ENCODE measurements at regions not wholly inside any gene's neighbourhood (a gene's known extent, or its start where the extent isn't known, plus 50 kb on each side); places are given as distances from the start of the nearest gene placed in this dataset.
A peak's percentile ranks its signal among the peaks of the same experiment; 100 is the strongest.

GRCh38 chr12:24759155-24759554 lies 189.7 kb downstream of the BCAT1 start:
- DNase-seq = no peak

- no peak for DNase-seq
Observed at GRCh38 chr12:24756479-24757024, 192.3 kb downstream of the BCAT1 start.

- DNase-seq = no peak
Observed at GRCh38 chr12:24754690-24755638, 193.9 kb downstream of the BCAT1 start.

- no peak for DNase-seq
Observed at GRCh38 chr12:24752763-24753462, 196.0 kb downstream of the BCAT1 start.

- DNase-seq = no peak
Observed at GRCh38 chr12:24751181-24751580, 197.7 kb downstream of the BCAT1 start.

GRCh38 chr12:24750263-24750662 lies 198.6 kb downstream of the BCAT1 start:
- no peak for DNase-seq

- DNase-seq = no peak
Observed at GRCh38 chr12:24749171-24749570, 199.7 kb downstream of the BCAT1 start.

- DNase-seq = no peak
Observed at GRCh38 chr12:24748326-24748725, 200.6 kb downstream of the BCAT1 start.

- DNase-seq = no peak
Observed at GRCh38 chr12:24746864-24747263, 202.0 kb downstream of the BCAT1 start.

GRCh38 chr12:24746006-24746671 lies 202.8 kb downstream of the BCAT1 start:
- DNase-seq = no peak

- no peak for DNase-seq
Observed at GRCh38 chr12:24743941-24744793, 204.7 kb downstream of the BCAT1 start.

GRCh38 chr12:24742378-24742777 lies 206.5 kb downstream of the BCAT1 start:
- DNase-seq = no peak

- DNase-seq = no peak
Observed at GRCh38 chr12:24741216-24741615, 207.7 kb downstream of the BCAT1 start.

GRCh38 chr12:24739106-24739779 lies 209.7 kb downstream of the BCAT1 start:
- DNase-seq = no peak

- DNase-seq = no peak
Observed at GRCh38 chr12:24738441-24738840, 210.5 kb downstream of the BCAT1 start.

- DNase-seq = no peak
Observed at GRCh38 chr12:24731596-24731995, 217.3 kb downstream of the BCAT1 start.

GRCh38 chr12:24730489-24730896 lies 218.4 kb downstream of the BCAT1 start:
- DNase-seq = no peak

- no peak for DNase-seq
Observed at GRCh38 chr12:24728826-24729225, 220.1 kb downstream of the BCAT1 start.

- DNase-seq = peak; percentile 16
Observed at GRCh38 chr12:24728366-24728765, 220.5 kb downstream of the BCAT1 start.

- DNase-seq = no peak
Observed at GRCh38 chr12:24725616-24726015, 223.3 kb downstream of the BCAT1 start.

GRCh38 chr12:24724814-24725213 lies 224.1 kb downstream of the BCAT1 start:
- no peak for DNase-seq

GRCh38 chr12:24723759-24724158 lies 225.1 kb downstream of the BCAT1 start:
- no peak for DNase-seq
